ENCODE measurements at regions not wholly inside any gene's neighbourhood (a gene's known extent, or its start where the extent isn't known, plus 50 kb on each side); places are given as distances from the start of the nearest gene placed in this dataset.
"Not testable (repeated sequence)": the region's sequence is repeated elsewhere in the genome, so short reads cannot be mapped to it uniquely, and the experiment has no call there.

DNA sequence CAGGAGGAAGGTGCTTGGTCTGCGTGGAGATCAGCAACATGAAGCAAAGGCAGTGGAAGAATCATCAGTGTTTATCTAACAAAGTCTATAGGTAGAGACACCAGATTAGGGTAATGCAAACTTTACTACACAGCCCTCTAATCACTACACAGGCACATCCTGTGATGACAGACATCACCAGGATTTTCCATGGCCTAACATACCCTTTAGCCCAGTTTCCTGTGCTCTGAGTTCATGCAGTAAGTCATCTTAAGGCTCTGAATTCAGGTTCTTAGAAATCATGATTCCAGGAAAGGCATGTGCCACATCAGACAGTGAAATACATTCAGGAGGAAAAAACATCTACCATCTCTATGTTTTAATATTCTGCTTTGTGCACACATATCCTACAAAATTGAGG lies 708.5 kb upstream of the SLC8A1 start:
- no peak for DNase-seq (ENCODE audit: low read depth)

DNA sequence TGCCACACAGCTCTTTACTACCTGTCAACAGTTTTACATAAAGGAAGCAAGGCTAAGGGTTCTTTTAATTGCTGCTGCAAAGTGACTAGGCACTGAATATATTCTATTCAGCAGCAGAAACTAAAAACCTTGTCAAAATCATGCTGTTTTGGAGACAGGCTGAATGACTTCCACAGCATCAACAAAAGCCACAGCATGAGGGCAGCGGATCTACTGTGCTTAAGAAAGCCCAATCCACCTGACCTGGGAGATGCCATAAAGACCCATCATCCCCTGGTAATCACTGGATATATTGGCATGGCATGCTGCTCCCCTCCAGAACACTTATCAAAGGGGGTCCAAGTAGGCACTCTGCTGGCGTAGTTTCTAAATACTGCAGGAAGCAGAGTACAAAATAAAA lies 715.1 kb upstream of the SLC8A1 start:
- DNase-seq (ENCODE audit: low read depth): no peak

DNA sequence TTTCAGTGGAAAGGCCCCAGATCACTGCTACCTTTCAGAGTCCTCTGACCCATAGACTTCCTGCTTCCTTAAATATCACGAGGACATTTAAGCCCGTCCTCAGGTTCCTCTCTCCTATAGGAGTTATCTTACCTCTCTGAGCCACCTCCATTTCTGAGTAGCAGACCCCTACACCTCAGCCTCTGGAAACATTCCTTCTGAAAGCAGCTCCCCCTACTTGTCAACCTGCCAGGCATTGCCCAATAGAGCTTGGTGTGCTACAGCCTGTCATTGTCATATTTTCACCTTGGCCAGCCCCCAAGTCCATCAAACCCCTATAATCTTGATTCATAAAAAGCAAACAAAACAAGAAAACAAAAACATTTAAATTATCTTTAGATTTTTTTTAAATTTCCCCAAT lies 717.9 kb upstream of the SLC8A1 start:
- DNase-seq (ENCODE audit: low read depth): no peak

DNA sequence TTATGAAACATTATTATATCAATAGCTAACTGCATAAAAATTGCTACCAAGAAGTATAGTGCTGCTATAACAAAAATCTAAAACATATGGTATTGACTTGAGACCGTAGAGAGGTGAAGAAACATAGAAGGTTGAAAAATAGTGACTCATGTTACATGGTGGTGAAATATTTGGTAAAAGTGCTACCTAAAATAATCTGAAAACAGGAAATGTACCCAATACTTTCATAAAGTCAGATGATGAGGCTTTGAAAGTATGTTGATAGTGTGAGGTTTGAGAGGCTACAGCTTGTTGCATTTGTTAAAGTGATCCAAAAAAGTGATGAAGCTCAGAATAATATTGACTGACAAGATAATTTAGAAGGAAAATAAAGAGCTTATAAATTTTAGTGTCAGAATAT lies 718.7 kb upstream of the SLC8A1 start:
- no peak for DNase-seq (ENCODE audit: low read depth)

DNA sequence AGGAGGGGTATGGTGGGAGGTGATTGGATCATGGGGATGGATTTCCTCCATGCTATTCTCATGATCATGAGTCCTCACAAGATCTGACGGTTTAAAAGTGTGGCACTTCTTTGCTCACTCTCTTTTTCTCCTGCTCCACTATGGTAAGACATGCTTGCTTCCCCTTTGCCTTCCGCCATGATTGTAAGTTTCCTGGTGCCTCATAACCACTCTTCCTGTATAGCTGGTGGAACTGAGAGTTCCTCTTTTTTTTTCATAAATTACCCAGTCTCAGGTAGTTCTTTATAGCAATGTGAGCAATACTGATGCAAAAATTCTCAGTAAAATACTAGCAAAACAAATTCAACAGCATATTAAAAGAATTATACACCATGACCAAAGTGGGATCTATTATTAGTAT lies 728.5 kb upstream of the SLC8A1 start:
- no peak for DNase-seq (ENCODE audit: low read depth)

DNA sequence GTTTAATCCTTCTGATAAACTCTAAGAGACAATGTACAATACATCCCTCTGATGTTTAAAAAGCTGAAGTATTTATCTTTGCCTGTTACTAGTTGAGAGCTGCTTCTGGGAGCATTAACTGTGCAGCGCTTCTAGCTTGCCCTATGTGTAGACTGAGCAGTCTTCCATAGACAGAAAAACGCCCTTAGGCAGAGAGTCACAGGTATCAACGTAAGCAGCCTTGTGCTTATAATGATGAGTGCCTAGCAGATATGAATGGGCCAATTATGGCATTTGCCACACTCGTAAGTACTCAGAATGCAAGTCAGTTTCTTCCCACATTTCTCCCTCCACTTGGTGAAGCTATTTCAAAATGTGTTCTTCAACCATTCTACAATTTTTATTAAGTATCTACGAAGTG lies 731.1 kb upstream of the SLC8A1 start:
- no peak for DNase-seq (ENCODE audit: low read depth)

DNA sequence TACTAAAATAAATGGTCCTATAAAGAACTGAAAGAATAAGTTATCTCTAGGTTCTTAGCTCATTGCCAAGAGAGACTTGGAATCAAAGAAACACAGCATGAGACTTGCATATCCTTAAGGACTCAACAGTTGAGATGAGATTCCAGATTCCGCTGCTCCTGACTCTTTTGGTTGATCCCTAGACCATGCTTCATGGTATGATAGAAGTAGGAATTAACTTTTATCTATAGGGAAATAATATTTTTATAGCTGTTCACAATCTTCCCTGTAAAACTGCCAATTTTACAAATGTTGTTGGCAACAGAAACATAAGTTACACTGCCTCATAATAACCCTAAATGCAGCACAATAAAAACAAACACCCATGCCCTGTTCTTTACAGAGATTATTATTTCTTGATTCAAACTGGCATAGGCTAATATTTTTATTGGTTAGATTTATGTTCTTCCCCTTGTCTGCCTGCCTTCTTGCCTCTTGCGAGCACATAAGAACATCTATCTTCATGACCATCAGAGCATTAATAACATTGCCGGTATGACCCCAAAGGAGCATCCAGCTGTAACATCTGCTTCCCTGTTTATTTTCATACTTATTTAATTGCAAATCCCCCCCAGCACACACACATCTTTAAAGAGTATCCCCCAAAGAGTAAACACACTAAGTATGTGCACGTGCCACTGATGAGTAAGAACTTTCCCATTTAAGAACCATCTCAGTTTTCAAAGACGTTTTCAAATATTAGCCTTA lies 735.7 kb upstream of the SLC8A1 start:
- DNase-seq (ENCODE audit: low read depth): no peak

DNA sequence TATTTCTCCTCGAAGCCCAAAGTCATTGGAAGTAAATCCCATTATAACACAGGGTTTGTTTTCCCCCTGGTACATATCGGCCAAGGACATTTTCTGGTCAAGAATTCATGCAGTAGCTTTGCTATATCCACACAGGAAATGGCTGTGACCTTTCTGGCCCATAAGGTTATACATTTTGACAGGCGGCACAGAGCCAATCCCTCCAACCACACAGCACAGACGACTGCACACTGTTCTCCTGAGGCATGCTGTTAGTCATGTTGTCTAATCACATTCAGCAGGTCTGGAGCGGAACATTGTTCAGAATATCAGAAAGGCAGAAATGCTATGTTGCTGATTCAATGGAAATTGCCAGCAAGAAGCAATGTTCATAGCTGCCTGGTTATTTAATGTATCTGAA lies 742.3 kb upstream of the SLC8A1 start:
- DNase-seq (ENCODE audit: low read depth): peak; percentile 95

DNA sequence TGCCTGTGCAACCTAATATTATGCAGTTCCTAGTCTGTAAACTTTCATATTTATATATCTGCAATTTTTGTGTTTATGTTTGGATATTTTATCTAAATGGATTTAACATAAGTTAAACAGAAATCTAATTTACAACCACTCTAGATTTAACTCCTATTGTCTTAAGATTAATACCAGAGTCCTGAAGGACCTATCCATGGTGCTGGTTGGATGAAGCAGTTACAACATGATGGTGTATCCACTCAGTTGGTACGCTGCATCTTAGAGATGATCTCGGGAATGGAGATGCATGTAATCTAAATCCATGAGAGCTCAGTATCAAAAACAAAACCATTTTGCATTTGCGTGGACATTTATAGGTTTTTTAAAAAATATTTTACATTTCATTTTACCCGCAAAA lies 745.9 kb upstream of the SLC8A1 start:
- DNase-seq (ENCODE audit: low read depth): peak; percentile 41

DNA sequence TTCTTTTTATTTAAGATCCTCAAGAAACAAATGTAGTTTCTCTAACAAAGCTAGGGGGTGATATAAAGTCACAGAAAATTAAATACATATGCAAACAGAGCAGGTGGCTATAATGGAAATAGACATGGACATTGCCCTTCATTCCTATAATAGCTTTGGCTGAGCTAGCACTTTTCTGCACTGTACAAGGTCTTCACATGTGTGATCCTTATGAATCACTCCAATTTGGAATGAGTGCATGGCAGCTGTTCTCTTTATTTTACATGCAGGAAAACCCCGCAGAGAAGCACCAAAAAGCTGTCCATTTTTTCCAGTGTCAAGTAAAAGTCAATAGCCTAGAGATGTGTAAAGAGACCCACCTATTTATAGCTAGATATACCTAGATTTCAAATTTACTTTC lies 747.4 kb upstream of the SLC8A1 start:
- DNase-seq (ENCODE audit: low read depth): no peak

DNA sequence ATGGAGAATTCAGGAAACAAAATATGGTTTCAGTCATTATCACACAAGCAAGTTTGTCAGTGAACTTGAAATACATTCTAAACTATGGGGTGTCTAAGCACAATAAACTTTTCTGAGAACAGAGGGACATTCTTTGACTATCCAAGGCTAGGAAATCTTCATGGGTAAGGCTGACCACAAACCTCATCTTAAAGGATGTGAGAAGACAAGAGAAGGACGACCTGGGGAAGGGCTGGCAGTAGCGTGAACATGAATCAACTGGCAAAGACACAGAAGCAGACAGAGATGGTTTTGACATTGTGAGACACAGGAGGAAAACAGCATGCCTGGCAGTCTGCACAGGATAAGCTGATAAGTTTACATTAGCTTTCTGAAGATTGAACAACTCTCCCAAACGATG lies 752.4 kb upstream of the SLC8A1 start:
- DNase-seq (ENCODE audit: low read depth): no peak

DNA sequence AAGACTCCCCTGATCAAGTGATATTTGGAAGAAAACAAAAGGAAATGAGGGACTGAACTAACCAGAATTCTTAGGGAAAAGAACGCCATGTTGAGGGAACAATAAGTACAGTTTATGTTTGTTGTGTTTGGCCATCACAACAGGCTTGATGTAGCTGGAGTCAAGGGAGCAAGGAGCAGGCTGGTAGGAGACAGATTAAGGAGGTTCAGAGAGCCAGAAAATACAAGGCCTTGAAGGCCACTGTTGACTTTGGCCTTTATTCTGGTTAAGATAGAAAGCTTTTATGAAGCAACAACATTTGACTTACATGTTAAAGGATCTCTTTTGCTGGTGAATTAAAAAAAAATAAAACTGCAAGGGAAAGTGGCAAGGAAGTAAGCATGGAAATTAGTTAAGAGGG lies 754.1 kb upstream of the SLC8A1 start:
- DNase-seq (ENCODE audit: low read depth): no peak

DNA sequence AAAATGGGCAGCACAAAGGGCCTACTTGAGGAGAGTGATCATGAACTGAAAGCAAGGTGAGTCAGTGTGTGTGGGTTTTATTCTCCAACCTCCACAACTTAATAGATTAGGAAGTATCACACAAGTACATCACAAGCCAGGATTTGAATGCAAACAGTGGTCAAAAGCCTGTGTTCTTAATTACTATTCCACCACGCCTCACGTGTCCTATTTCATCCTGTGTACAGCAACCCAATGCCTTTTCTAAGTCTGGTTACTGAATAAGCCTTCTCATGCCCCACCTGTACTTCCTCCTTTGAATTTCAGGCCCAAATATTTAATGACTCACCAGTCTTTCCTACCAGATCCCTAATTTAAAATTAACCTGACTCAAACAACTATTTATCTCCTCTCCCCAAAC lies 755.7 kb upstream of the SLC8A1 start:
- DNase-seq (ENCODE audit: low read depth): peak; percentile 96

DNA sequence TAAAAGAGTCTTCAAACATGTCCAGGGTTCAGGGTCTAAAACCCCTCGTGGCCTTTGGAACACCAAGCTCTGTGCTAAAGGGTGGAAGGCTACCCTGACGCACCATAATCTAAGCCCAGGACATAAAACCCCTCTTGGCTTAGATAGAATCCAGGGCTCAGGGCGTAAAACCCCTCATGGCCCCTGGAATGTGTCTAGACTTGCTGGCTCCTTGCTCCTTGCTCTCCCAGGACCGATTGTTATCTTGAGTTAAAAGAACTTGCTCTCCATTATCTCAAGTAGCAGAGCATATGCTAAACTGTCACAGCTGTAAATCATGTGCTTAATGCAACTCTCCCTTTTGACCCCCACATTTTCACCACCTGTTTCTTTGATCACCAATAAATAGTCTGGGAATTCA lies 758.1 kb upstream of the SLC8A1 start:
- DNase-seq (ENCODE audit: low read depth): not testable (repeated sequence)

DNA sequence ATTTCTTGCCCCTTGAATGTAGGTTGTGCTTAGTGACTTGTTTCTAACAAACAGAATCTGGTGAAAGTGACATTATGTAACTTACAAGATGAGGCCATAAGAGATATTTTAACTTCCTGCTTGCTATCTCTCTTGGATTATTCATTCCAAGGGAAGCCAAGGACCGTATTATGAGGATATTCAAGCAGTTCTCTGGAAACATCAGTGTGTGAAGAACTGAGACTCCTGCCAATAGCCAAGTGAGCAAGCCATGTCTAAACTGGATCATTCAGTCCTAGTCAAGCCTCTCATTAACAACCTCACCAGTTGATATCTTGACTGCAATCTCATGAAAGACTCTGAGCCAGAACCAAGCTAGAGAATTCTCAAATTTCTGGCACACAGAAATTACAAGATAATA lies 765.1 kb upstream of the SLC8A1 start:
- no peak for DNase-seq (ENCODE audit: low read depth)

DNA sequence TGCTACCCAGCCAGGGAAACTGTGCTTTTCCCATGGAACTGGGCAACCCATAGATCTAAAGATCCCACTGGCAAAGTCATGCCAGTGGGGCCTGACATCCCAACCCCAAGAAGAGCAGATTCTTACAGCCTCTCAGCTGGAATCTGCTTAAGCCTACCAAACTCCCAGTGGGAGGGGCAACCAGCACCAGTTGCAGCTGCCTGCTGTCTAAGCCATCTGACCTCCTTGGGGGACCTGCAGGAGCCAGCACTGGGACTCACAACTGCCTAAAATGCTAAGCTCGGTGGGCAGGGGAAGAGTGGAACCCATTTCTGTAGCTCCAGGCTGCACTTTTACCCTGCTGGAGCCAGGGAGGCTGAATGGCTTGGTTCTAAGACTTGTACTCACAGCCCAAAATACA lies 770.7 kb upstream of the SLC8A1 start:
- no peak for DNase-seq (ENCODE audit: low read depth)

DNA sequence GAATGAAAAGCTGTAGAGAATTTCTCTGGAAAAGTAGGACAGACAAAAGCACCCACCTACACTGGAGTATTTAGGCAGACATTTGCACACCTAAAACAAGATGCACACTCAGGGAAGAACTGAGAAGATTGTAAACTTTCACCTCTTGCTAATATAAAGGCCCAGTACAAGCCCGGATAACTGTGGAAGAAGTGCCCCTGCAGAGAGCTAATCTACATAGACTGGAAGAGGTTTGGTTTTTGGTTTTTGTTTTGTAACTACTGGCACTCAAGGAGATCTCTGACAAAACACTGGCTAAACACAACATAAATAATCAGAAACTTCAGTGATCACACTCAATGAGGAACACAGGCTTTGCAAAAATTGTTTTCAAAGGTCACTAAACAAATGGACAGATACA lies 782.2 kb upstream of the SLC8A1 start:
- no peak for DNase-seq (ENCODE audit: low read depth)

DNA sequence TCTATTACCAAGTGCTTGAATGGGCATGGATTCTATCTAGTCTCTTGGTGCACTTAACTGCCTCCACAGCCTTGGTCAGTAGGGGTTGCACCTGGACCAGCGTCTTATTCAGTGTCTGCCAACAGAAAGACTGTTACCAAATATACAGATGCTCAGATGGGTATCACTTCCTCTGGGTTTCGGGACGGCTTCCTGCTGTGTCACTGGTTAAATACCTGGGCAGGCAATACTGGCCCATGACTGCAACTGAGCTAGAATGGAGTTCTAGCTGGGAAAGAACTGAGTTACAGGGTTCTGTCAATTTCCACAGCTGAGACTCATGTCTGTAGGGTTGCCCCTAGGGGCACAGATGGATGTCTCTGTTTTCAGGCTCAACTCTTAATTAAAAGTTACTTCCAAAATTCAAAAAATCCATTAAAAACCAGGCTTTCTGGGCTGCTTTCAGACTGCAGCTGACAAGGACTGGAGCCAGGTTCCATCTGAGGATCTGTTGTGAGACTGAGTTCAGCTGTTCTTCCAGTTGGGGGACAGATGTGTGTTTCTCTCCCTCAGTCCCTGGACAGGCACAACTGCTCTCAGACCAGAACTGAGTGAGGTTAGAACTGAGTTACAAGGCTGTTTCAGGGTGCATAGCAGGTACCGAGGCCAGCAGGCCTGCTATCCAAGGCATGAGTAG lies 789.6 kb upstream of the SLC8A1 start:
- no peak for DNase-seq (ENCODE audit: low read depth)

DNA sequence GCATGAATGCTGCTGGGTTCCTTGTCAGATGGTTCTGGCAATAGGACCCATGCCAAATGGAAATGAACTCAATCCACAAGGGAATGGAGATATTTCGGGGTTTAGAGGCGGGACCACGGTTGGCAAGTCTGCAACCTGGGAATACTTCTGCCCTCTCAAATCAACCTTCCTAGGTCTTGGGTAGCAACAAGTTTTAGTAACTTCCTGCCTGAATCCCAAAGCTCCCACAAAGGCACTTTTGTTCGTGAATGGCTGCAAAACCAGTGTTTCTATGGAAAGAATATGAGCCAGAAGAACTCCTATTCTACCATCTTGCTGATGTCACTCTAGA lies 790.1 kb upstream of the SLC8A1 start:
- DNase-seq (ENCODE audit: low read depth): no peak

DNA sequence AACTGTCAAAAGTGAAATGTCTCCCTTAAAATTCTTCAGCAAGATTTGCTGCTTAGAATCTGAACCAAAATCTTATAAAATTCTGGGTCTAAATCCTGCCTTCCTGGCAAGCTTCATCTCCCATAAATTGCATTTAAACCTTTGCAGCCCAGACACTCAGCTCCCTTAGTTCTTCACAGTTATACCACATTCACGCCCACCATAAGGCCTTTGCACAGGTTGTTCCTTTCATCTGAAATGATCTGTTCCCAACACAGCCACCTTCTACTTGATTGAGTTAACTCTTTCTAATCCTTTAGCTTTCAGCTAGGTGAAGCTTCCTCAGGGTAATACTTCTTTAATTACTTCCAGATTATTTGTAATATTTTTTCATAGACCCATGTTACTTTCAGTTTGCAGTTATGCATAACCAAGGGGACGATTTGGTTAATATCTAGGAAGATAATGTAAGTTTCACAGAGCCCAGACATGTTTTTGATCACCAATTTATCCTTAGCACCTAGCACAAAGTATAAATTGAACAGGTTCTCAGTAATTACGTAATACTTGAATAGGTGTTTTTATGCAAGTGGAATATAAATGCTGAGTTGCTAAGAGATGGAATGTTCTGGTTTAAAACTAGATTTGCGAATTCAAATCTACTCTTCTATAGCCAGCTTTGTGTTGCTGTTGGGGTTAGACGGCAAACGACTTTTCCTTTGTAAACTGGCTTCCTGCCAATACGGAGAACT lies 779.7 kb upstream of the PKDCC start:
- no peak for DNase-seq (ENCODE audit: low read depth)

DNA sequence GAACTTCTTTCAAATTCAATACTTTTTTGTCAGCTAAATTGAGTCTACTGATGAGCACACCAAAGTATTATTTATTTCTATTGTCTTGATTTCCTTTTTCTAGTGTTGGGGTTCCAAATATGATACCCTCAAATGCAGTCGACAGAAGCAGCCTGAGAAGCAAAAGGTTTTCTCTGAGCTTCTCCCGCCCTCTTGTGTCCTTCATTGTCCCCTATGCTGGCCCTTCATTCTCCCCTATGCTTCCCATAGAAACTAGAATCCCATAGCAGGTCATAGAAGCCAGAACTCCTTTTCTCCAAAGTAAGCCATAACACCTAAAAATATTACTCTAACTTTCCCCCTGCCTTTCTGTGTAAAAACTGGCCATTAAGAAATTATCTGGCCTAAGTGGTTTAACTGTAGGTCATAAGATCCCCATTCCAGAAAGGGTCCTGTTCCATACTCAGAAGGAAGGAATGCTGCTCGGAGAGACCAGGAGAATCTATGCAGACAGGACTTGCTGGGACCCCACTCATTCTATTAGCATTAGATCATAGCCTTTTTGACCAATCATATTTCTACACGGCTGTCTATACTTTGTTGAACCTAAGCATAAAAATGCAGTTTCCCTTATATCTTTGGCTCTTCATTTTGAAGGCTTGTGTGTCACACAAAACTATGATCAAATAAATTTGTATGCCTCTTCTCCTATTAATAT lies 764.6 kb upstream of the PKDCC start:
- DNase-seq (ENCODE audit: low read depth): no peak

DNA sequence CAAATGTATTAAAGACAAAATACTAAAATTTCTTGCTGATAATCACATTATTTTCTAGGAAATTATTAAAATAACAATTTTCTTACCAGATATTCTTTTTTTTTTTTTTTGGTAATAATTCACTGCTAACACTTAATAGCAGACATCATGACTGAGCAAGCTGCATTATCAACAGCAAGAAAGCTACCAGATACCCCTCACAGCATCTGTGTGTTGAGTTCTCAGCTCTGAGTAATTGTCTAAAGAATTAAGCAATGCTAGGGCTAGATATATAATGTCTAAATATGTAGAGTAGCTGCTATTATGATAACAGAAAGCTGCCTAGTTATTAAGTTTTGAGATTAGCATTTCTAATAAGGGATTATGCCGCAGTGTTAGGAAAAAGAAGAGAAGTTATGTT lies 754.3 kb upstream of the PKDCC start:
- DNase-seq (ENCODE audit: low read depth): no peak

DNA sequence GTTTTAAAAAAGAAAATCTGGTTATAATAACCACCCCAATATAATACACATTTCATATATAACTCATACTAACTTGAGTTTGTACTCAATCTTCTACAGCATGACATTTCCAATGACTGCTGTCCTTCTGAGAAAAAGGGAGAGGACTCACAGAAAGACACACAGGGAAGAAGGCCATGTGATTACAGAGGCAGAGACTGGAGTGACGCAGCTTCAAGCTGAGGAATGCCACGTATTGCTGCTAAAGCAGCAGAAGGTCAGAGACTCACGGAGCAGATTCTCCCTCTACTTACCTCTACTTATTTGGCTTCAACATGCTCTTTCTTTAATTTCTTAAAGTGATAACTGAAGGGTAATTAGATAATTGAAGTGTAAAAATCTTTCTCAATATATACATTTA lies 753.5 kb upstream of the PKDCC start:
- peak; percentile 1 for DNase-seq (ENCODE audit: low read depth)

All from renal cortical epithelial cell (primary cell).